Endothelial cell of umbilical vein (primary cell): ENCODE measurements at regions not wholly inside any gene's neighbourhood (a gene's known extent, or its start where the extent isn't known, plus 50 kb on each side); places are given as distances from the start of the nearest gene placed in this dataset.

Experiments used
- BruUV-seq: library from RNA; stranded (reverse); fragments of 400-500 nt; replicated peaks from 2 replicates; lab custom pipeline; 2021; lab: Mats Ljungman, UMichigan
- CTCF ChIA-PET: fragments of 300-600, 350-600 bp; sonication (Branson Sonifier 250); formaldehyde crosslinking; loops from one replicate; lab custom pipeline; 2021; ENCODE audit warnings: antibody characterized with exemption, inconsistent platforms; lab: Charles Lee
- POLR2A ChIA-PET: fragments of 300-600, 350-600 bp; sonication (Branson Sonifier 250); formaldehyde crosslinking; loops from one replicate; lab custom pipeline; 2021; ENCODE audit warnings: antibody characterized with exemption, inconsistent platforms; lab: Charles Lee
- DNase-seq: peaks from one replicate; pipeline ENCODE4 v3.0.0-alpha.2; 2011; ENCODE audit warnings: low read depth, low spot score
- FAIRE-seq: peaks from 2 replicates; lab custom pipeline; 2011; peaks lifted over from hg19 to GRCh38; lab: Jason Lieb, UNC
- H2AFZ ChIP-seq: 2 replicates; pipeline ENCODE4 v1.6.0; 2012; ENCODE audit warnings: low read depth, low read length, control low read depth, inconsistent platforms
- H3K27ac ChIP-seq: 2 replicates; pipeline ENCODE4 v1.5.1; 2011; ENCODE audit warnings: low read depth, mild to moderate bottlenecking, control low read depth, low read length, moderate library complexity; ENCODE audit not compliant: insufficient read depth
- H3K27me3 ChIP-seq, 2 experiments: 2 replicates each; pipeline versions ENCODE4 v1.6.0 to v1.6.1; 2011; ENCODE audit warnings: low read length in 2 of 2, mixed read lengths in 1 of 2; ENCODE audit not compliant: control insufficient read depth in 2 of 2, insufficient read depth in 2 of 2
- H3K36me3 ChIP-seq, 2 experiments: 2 replicates in 1 of 2; 3 replicates in 1 of 2; pipeline ENCODE4 v1.5.1; 2011; ENCODE audit warnings: low read length in 2 of 2, mild to moderate bottlenecking in 1 of 2, moderate library complexity in 1 of 2; ENCODE audit not compliant: control insufficient read depth in 2 of 2, insufficient read depth in 2 of 2; ENCODE audit errors: extremely low read depth in 1 of 2
- H3K4me1 ChIP-seq: 3 replicates; pipeline ENCODE4 v1.5.1; 2011; ENCODE audit warnings: mild to moderate bottlenecking, low read length; ENCODE audit not compliant: control insufficient read depth, insufficient read depth; ENCODE audit errors: extremely low read depth
- H3K4me2 ChIP-seq: 2 replicates; pipeline ENCODE4 v1.6.1; 2011; ENCODE audit warnings: low read length, control low read depth, mixed read lengths; ENCODE audit not compliant: insufficient read depth
- H3K4me3 ChIP-seq, 3 experiments: fragments of 200-600 bp in 1 of 3; sonication (generic), shearing (Covaris generic) in 1 of 3; replicated peaks in 1 of 3; 2 replicates each; pipeline ENCODE4 v1.5.1; 2011 to 2016; ENCODE audit warnings: control low read depth in 3 of 3, low read length in 3 of 3, mild to moderate bottlenecking in 2 of 3, inconsistent platforms in 1 of 3, low read depth in 1 of 3, moderate library complexity in 1 of 3; ENCODE audit not compliant: insufficient read depth in 1 of 3
- H3K79me2 ChIP-seq: 2 replicates; pipeline ENCODE4 v1.6.0; 2012; ENCODE audit warnings: low read length, inconsistent platforms; ENCODE audit not compliant: control insufficient read depth, insufficient read depth
- H3K9ac ChIP-seq: replicated peaks from 2 replicates; pipeline ENCODE3; 2011; ENCODE audit warnings: low read length, control low read depth; ENCODE audit not compliant: insufficient read depth; ENCODE audit errors: extremely low read depth
- H3K9me1 ChIP-seq: replicated peaks from 3 replicates; pipeline ENCODE4 v1.6.0; 2011; ENCODE audit warnings: mild to moderate bottlenecking, low read length; ENCODE audit not compliant: control insufficient read depth, insufficient read depth; ENCODE audit errors: extremely low read depth
- H3K9me3 ChIP-seq: replicated peaks from 2 replicates; pipeline ENCODE4 v1.5.1; 2012; ENCODE audit warnings: low read length, inconsistent platforms; ENCODE audit not compliant: control insufficient read depth, insufficient read depth
- H4K20me1 ChIP-seq: replicated peaks from 2 replicates; pipeline ENCODE3; 2011; ENCODE audit warnings: mild to moderate bottlenecking, low read length; ENCODE audit not compliant: control insufficient read depth, insufficient read depth; ENCODE audit errors: extremely low read depth
- EZH2 ChIP-seq: IDR thresholded peaks from 2 replicates; pipeline ENCODE4 v1.6.1; 2012; ENCODE audit warnings: borderline replicate concordance, low read depth, mild to moderate bottlenecking, moderate library complexity, low read length, inconsistent platforms; ENCODE audit not compliant: severe bottlenecking
- MYC ChIP-seq: IDR thresholded peaks from one replicate; pipeline ENCODE4 v1.6.1; 2011; ENCODE audit warnings: mild to moderate bottlenecking, low read depth, low read length
- POLR2A ChIP-seq: IDR thresholded peaks from 2 replicates; pipeline ENCODE4 v1.6.1; 2012; ENCODE audit warnings: low read depth, mild to moderate bottlenecking, control low read depth, low read length
- dilution Hi-C: fragments of 300-500 bp; cut with MboI; formaldehyde crosslinking; loops from one replicate; pipeline ENCODE4 v1.15.0; 2019; ENCODE audit warnings: low sequenced_read_pairs; ENCODE audit not compliant: extremely low pct_ligation_motif_present
- intact Hi-C: fragments of 100-400 bp; cut with micrococcal nuclease; formaldehyde crosslinking; loops from one replicate; pipeline ENCODE4 v1.10.0; 2022
- TF ChIP-seq, protein P1 (sequence below): IDR thresholded peaks from 2 replicates; pipeline ENCODE4 v1.6.1; 2011; ENCODE audit not compliant: insufficient read depth, insufficient read length

DNA sequence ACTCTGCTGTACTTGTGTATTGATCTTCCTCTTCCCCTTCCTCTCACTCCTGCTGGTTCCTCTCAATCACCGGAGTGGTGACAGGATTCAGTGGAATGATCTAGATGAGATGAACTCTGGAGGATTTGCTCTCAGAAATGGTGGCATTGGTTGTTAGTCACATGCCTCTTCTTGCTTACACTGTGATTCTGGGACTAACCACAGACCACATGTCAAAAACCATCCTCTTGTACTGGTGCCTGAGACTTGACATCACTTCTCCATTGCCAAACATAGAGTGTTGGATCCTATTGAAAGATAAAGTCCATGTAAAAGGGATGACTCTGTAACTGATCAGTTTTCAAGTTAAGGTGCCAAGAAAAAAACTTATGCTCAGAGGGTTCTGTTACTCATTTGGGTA, 506.5 kb downstream of the DMAC1 start:
- dilution Hi-C loops: no loop called here
- CTCF ChIA-PET: no interaction called here

DNA sequence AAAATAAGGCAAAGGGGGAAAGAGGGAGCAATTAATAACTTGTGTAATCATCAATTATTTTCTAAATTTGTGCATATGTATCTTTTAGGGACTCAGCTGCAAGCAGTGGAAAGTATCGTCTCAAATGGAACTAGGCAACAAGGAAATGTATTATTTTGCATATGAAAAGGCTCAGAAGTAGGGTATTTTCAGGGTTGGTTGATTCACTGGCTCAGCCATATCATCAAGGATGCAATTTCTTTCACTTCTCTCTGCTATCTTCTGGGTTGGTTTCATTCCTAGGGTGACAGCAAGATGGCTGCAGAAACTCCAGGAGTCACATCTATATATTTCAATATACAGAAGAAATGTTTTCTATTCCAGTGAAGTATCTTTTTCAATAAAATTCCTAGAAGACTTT, 509.8 kb downstream of the DMAC1 start:
- CTCF ChIA-PET: no interaction called here
- no peaks in the 10 kb centered on the region for H3K36me3 ChIP-seq
- TF ChIP-seq EZH2: no peak
- no peak for TF ChIP-seq POLR2A
- intact Hi-C loops: loop anchor here (10.0 kb wide), 1 partner anchor 55 kb away; no protein-coding TSS in a partner anchor
- no peaks in the 10 kb centered on the region for H3K79me2 ChIP-seq
- no peaks in the 10 kb centered on the region for H3K9me3 ChIP-seq
- no peak overlapping the region for H3K9ac ChIP-seq
- no peaks in the 10 kb centered on the region for H3K4me1 ChIP-seq
- dilution Hi-C loops: no loop called here
- BruUV-seq: no TSS peak
- DNase-seq (no peak), FAIRE-seq (no peak)
- no peak overlapping the region for H2AFZ ChIP-seq
- no peaks in the 10 kb centered on the region for H3K27me3 ChIP-seq
- H3K4me2 ChIP-seq: no peak overlapping the region
- H3K4me3 ChIP-seq: no peak overlapping the region
- POLR2A ChIA-PET: no interaction called here
- H3K9me1 ChIP-seq: no peaks in the 10 kb centered on the region
- H4K20me1 ChIP-seq: no peaks in the 10 kb centered on the region
- H3K27ac ChIP-seq: no peak overlapping the region

More for the DNA sequence above, 506.5 kb downstream of the DMAC1 start:
- no TSS peak for BruUV-seq
- TF ChIP-seq MYC: no peak
- TF ChIP-seq, protein P1, sequence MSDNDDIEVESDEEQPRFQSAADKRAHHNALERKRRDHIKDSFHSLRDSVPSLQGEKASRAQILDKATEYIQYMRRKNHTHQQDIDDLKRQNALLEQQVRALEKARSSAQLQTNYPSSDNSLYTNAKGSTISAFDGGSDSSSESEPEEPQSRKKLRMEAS: no peak
- POLR2A ChIA-PET: no interaction called here
- no peak overlapping the region for H3K9ac ChIP-seq
- H2AFZ ChIP-seq: no peak overlapping the region
- no peak overlapping the region for H3K27ac ChIP-seq
- no peak overlapping the region for H3K4me3 ChIP-seq
- FAIRE-seq (no peak), DNase-seq (no peak)
- no peaks in the 10 kb centered on the region for H3K79me2 ChIP-seq
- intact Hi-C loops: no loop called here
- H3K9me3 ChIP-seq: no peaks in the 10 kb centered on the region
- no peak overlapping the region for H3K4me2 ChIP-seq
- no peaks in the 10 kb centered on the region for H3K36me3 ChIP-seq
- no peaks in the 10 kb centered on the region for H4K20me1 ChIP-seq
- H3K9me1 ChIP-seq: no peaks in the 10 kb centered on the region
- H3K27me3 ChIP-seq: no peaks in the 10 kb centered on the region
- H3K4me1 ChIP-seq: no peaks in the 10 kb centered on the region
